ENCODE measurements at regions not wholly inside any gene's neighbourhood (a gene's known extent, or its start where the extent isn't known, plus 50 kb on each side); places are given as distances from the start of the nearest gene placed in this dataset.

DNA sequence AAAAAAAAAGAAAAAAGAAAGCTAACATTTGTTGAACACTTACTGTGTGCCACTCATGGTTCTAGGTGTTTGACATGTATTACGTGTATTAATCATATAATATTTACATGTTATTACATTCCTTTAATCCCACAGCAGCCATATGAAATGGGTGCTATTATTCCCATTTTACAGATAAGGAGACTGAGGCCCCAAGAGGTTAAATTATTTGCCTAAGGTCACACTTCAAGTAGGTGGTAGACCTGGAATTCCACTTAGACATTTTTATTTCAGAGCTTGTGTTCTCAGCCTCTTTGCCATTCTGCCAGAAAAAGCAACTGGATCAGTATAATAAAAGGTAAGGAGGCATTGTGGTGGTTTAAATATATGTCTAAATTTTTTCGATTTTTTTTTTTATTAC is 55.1 kb upstream of the HS3ST4 start:
- TF ChIP-seq, protein P1, sequence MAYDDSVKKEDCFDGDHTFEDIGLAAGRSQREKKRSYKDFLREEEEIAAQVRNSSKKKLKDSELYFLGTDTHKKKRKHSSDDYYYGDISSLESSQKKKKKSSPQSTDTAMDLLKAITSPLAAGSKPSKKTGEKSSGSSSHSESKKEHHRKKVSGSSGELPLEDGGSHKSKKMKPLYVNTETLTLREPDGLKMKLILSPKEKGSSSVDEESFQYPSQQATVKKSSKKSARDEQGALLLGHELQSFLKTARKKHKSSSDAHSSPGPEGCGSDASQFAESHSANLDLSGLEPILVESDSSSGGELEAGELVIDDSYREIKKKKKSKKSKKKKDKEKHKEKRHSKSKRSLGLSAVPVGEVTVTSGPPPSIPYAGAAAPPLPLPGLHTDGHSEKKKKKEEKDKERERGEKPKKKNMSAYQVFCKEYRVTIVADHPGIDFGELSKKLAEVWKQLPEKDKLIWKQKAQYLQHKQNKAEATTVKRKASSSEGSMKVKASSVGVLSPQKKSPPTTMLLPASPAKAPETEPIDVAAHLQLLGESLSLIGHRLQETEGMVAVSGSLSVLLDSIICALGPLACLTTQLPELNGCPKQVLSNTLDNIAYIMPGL (CRISPR knock-in tag; IDR thresholded peaks at IDR 0.05): no peak
- TF ChIP-seq SMAD3 (CRISPR knock-in tag; IDR thresholded peaks at IDR 0.05; ENCODE audit: borderline replicate concordance) (no peak), TEAD4 (CRISPR knock-in tag; IDR thresholded peaks at IDR 0.05) (no peak), SP1 (CRISPR knock-in tag; conservative IDR thresholded peaks at IDR 0.05) (no peak), NR1H2 (CRISPR knock-in tag; IDR thresholded peaks at IDR 0.05) (no peak), ZNF317 (CRISPR knock-in tag; IDR thresholded peaks at IDR 0.05; ENCODE audit: borderline replicate concordance, low read depth) (no peak), JUN (CRISPR knock-in tag; IDR thresholded peaks at IDR 0.05) (no peak), ATF1 (CRISPR knock-in tag; IDR thresholded peaks at IDR 0.05) (no peak), TCF7 (CRISPR knock-in tag; IDR thresholded peaks at IDR 0.05; ENCODE audit: low read depth) (no peak)
- TF ChIP-seq, protein P2, sequence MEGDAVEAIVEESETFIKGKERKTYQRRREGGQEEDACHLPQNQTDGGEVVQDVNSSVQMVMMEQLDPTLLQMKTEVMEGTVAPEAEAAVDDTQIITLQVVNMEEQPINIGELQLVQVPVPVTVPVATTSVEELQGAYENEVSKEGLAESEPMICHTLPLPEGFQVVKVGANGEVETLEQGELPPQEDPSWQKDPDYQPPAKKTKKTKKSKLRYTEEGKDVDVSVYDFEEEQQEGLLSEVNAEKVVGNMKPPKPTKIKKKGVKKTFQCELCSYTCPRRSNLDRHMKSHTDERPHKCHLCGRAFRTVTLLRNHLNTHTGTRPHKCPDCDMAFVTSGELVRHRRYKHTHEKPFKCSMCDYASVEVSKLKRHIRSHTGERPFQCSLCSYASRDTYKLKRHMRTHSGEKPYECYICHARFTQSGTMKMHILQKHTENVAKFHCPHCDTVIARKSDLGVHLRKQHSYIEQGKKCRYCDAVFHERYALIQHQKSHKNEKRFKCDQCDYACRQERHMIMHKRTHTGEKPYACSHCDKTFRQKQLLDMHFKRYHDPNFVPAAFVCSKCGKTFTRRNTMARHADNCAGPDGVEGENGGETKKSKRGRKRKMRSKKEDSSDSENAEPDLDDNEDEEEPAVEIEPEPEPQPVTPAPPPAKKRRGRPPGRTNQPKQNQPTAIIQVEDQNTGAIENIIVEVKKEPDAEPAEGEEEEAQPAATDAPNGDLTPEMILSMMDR (IDR thresholded peaks at IDR 0.05): no peak

Data from WTC11 (cell line).